NOMO-1 treated with dmso at 0.1 percent for 144 hours (cell line): ENCODE measurements at regions not wholly inside any gene's neighbourhood (a gene's known extent, or its start where the extent isn't known, plus 50 kb on each side); places are given as distances from the start of the nearest gene placed in this dataset.
"Not testable (repeated sequence)": the region's sequence is repeated elsewhere in the genome, so short reads cannot be mapped to it uniquely, and the experiment has no call there.

Source experiments
- DNase-seq: peaks from one replicate; lab custom pipeline; 2025; ENCODE audit not compliant: unreplicated experiment; lab: John Stamatoyannopoulos, UW

- DNase-seq = no peak
Observed at GRCh38 chr3:162702768-162703385, 1206.3 kb downstream of the OTOL1 start.

GRCh38 chr3:162704238-162704637, 1207.6 kb downstream of the OTOL1 start:
- DNase-seq = no peak

GRCh38 chr3:162704799-162705385, 1208.3 kb downstream of the OTOL1 start:
- DNase-seq = no peak

- DNase-seq = not testable (repeated sequence)
Observed at GRCh38 chr3:162708394-162708793, 1211.8 kb downstream of the OTOL1 start.

- DNase-seq = not testable (repeated sequence)
Observed at GRCh38 chr3:162708942-162709706, 1212.5 kb downstream of the OTOL1 start.

- no peak for DNase-seq
Observed at GRCh38 chr3:162710332-162711112, 1213.9 kb downstream of the OTOL1 start.

GRCh38 chr3:162717074-162717473, 1220.5 kb downstream of the OTOL1 start:
- DNase-seq = not testable (repeated sequence)

GRCh38 chr3:162718697-162719096, 1222.1 kb downstream of the OTOL1 start:
- DNase-seq = no peak

- no peak for DNase-seq
Observed at GRCh38 chr3:162719684-162720341, 1223.2 kb downstream of the OTOL1 start.

GRCh38 chr3:162721736-162722135, 1225.1 kb downstream of the OTOL1 start:
- DNase-seq = no peak

GRCh38 chr3:162722337-162722736, 1225.7 kb downstream of the OTOL1 start:
- no peak for DNase-seq

- not testable (repeated sequence) for DNase-seq
Observed at GRCh38 chr3:162722796-162723195, 1226.2 kb downstream of the OTOL1 start.

GRCh38 chr3:162729686-162730085, 1233.1 kb downstream of the OTOL1 start:
- no peak for DNase-seq

GRCh38 chr3:162731961-162732360, 1235.4 kb downstream of the OTOL1 start:
- DNase-seq = not testable (repeated sequence)

- DNase-seq = no peak
Observed at GRCh38 chr3:162738784-162739183, 1242.2 kb downstream of the OTOL1 start.

- no peak for DNase-seq
Observed at GRCh38 chr3:162740941-162741596, 1244.5 kb downstream of the OTOL1 start.

GRCh38 chr3:162742159-162742717, 1245.6 kb downstream of the OTOL1 start:
- DNase-seq = no peak

- no peak for DNase-seq
Observed at GRCh38 chr3:162743091-162743490, 1246.5 kb downstream of the OTOL1 start.

- no peak for DNase-seq
Observed at GRCh38 chr3:162760789-162761188, 1264.2 kb downstream of the OTOL1 start.
